ENCODE measurements at regions not wholly inside any gene's neighbourhood (a gene's known extent, or its start where the extent isn't known, plus 50 kb on each side); places are given as distances from the start of the nearest gene placed in this dataset.

- TF ChIP-seq, protein P1, sequence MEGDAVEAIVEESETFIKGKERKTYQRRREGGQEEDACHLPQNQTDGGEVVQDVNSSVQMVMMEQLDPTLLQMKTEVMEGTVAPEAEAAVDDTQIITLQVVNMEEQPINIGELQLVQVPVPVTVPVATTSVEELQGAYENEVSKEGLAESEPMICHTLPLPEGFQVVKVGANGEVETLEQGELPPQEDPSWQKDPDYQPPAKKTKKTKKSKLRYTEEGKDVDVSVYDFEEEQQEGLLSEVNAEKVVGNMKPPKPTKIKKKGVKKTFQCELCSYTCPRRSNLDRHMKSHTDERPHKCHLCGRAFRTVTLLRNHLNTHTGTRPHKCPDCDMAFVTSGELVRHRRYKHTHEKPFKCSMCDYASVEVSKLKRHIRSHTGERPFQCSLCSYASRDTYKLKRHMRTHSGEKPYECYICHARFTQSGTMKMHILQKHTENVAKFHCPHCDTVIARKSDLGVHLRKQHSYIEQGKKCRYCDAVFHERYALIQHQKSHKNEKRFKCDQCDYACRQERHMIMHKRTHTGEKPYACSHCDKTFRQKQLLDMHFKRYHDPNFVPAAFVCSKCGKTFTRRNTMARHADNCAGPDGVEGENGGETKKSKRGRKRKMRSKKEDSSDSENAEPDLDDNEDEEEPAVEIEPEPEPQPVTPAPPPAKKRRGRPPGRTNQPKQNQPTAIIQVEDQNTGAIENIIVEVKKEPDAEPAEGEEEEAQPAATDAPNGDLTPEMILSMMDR (IDR thresholded peaks at IDR 0.05; ENCODE audit: low read length): no peak
- no peak for TF ChIP-seq EZH2 (optimal IDR thresholded peaks at IDR 0.05; ENCODE audit: low read depth, low read length)
- TF ChIP-seq EZH2phosphoT487 (IDR thresholded peaks at IDR 0.05; ENCODE audit: low read length): no peak
Measured at GRCh38 chr18:47628240-47628781, 302.1 kb downstream of the SMAD2 start.

Measured in MM.1S (cell line).